Dedifferentiated amniotic fluid mesenchymal stem cell (primary cell): ENCODE measurements at regions not wholly inside any gene's neighbourhood (a gene's known extent, or its start where the extent isn't known, plus 50 kb on each side); places are given as distances from the start of the nearest gene placed in this dataset.
A peak's percentile ranks its signal among the peaks of the same experiment; 100 is the strongest.
"Not testable (repeated sequence)": the region's sequence is repeated elsewhere in the genome, so short reads cannot be mapped to it uniquely, and the experiment has no call there.

Experiments
- DNase-seq: peaks from one replicate; pipeline ENCODE4 v3.0.0-alpha.2; 2016; ENCODE audit errors: extremely low spot score

DNA sequence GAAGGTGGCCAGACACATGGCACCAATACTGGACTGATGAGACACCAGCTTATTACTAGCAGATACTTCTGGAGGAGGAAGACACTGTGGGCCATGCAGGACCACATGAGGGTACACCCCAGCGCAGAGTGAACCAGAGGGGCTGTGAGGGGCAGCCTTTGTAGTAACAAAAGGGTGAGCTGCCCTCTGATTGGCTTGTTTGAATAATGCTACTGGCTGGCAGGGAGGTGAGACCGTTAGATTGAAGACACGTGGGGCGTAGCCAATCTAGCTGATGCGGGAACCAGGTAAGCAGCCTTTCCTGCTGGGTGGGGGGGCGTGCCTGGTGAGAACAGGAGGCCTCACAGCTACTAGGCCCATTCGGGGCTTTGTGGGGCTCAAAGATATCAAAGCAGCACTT lies 102.8 kb upstream of the SEC14L1 start:
- DNase-seq, result no peak

DNA sequence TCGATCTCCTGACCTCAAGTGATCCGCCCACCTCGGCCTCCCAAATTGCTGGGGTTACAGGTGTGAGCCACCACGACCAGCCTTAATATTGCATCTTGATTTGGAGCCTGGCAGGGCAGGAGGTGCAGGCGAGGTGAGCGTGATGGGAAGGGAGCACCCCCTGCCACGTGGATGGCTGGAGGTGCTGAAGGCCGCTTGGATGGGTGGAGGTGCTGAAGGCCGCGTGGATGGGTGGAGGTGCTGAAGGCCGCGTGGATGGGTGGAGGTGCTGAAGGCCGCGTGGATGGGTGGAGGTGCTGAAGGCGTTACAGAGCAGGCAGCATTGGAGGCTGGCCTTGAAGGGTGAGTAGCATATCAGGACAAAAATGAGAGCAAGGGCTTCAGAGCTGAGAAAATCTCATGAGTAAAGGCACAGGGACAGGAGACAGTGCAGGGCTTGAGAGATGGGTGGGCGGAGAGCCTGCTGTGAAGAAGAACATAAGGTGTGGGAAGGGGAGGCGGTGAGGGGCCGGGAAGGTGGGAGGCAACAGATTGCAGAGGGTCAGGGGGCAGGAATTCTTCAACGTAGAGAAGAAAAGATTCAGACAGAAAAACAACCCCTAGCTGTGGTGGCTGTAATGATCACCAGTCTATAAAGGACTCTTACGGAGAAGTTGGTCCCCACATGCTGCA lies 101.7 kb upstream of the SEC14L1 start:
- no peak for DNase-seq

DNA sequence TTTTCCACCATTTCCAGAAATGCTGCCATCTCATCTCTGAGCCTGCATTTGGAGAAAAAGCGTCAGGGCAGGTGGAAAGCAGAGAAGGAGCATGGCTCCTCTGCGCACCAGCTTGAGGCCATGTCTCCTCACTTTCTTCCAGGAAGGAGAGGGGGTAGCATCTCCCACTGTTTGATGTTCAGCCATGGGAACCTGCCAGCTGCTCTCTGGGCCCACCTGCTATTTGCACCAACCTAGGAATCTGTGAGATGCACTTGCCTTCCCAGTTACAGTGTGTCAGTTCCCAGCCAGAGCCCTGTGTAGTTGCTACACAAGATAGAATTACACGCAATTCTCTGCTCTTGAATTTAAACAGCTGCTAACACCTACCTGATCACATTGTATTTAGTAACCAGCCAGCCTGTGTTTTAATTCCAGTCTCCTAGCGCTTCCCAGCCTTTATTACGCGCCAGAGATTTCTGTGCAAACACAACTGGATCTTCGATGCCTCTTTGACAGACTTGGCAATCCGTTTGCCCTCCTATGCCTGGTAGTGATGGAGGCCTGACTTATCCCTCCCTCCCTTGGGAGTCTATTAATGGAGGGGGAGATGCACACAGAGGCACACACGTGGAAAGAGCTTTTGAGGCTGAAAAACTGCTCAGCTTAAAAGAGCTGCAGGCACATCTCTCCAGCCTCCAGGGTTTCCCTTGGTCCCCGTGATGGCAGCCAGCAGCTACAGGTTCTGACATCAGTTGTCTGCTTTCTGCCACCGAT lies 98.1 kb upstream of the SEC14L1 start:
- no peak for DNase-seq

DNA sequence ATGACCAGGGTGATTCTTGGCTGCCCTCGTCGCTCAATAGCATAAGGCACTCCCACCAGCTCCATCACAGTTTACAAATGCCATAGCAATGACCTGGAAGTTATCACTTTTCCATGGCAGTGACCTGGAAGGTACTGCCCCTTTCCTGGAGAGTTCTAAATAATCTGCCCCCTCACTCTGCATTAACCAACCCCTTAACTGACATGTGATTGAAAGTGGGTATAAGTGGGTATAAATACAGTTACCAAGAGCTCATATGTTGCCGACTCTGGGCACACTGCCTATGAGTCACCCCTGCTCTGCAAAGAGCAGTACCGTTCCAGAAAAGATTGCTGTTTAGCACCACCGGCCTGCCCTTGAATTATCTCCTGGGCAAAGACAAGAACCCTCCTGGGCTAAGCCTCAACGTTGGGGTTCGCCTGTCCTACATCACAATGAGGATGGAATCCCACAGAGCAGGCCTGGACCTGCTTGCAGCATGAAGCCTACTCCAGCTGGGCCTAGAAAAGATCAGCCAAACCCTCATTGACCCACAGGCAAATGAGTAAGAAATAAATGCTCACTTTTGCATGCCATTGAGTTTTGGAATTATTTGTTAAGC lies 95.2 kb upstream of the SEC14L1 start:
- DNase-seq, result no peak

DNA sequence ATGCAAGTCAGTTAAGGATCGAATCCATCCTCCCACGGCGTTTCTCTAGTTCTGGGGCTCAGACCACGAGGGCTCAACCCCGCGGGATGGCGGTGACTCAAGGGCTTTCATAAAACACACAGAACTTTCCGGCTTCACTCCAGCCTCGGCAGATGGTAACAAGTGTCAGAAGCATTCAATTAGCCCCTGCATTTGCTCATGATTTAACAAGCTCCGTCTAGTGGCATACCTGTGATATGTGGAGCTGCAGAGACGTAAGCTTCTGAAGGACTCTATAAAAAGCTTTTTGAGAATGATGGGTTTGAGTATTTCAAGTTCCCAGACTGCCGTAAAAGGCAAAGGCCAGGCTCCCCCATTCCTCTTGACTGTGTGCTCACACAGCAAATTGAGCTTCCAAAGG lies 91.3 kb upstream of the SEC14L1 start:
- no peak for DNase-seq

DNA sequence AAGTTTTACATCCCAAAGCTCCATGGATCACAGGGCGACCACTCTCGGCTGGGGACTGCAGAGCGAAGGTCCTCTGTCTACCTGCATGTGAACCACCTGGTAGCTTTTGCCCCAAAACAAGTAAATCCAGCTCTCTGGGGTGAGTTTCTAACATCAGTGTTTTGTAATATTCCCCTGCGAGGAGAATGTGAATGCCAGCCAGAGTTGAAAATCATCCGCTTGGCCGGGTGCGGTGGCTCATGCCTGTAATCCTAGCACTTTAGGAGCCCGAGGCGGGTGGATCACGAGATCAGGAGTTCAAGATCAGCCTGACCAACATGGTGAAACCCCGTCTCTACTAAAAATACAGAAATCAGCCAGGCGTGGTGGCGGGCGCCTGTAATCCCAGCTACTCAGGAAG lies 89.9 kb upstream of the SEC14L1 start:
- not testable (repeated sequence) for DNase-seq

DNA sequence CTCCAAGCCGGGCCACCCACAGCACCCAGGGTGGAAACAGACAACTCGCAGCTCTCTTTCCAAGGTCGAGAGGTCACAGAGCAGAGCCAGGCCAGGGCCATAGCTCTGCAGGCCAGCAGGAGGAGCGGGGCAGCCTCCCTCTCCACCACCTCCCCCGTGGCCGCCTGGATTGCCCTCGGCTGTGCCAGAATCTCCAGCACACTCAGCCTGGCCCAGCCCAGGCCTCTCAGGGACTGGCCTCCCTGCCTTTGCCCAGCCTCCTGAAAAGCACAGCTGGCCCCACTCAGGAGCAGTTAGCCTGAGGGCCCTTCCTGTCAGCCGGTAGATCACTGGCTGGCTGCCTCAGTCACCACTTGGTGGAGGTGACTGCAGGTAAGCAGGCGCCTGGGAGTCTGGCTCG lies 85.8 kb upstream of the SEC14L1 start:
- DNase-seq, result no peak

DNA sequence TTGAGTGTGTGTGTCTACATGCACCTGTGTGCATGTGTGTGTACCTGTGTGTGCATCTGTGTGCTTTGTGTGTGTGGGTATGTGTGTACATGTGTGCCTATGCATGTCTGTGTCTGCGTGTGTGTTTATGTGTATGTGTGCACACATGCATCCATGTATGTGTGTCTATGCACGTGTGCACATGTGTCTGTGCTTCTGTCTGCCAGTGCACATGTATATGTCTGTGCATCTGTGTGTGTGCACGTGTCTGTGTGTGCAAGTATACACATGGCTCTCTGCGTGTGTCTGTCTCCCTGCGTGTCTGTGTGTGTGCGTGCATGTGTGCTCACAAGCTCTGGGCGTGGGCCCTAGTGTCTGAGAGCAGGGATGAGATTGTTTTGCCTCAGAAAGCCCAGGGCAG lies 85.3 kb upstream of the SEC14L1 start:
- no peak for DNase-seq

DNA sequence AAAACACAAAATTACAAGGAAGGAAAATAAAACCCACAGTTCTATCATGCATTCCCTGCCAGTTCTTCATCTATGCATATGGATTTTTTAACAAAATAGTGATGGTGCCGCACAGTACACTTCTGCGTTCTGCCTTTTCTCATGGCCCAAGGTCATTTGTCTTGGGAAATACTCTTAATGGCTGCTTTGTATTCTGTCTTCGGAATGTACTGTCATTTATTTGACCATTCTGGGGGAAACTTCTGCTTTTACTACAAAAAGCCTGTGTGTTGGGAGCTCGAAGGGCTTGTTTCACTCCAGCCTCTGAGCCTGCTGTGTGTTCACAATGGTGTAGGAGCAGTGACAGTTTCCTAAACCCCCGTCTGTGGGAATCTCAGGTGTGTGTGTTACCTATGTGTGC lies 82.8 kb upstream of the SEC14L1 start:
- DNase-seq, result no peak

DNA sequence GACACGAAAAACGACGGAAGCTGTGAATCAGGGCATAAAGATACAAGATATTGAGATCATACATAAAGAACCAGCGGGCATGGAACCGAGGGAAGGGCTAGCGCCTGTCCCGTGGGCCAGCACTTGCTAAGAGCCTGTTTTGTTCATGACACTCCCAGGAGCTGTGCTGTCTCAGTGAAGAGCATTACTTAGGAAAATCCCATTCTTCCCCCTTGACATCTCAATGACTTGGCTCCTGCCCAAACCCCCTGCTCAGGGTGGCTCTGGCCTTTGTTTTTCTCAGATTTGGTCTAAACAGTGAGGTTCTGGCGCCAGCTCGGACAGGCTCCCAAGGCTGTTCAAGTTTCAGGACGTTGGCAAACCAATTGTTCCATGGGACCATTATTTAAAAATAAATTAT lies 79.1 kb upstream of the SEC14L1 start:
- DNase-seq, result no peak

DNA sequence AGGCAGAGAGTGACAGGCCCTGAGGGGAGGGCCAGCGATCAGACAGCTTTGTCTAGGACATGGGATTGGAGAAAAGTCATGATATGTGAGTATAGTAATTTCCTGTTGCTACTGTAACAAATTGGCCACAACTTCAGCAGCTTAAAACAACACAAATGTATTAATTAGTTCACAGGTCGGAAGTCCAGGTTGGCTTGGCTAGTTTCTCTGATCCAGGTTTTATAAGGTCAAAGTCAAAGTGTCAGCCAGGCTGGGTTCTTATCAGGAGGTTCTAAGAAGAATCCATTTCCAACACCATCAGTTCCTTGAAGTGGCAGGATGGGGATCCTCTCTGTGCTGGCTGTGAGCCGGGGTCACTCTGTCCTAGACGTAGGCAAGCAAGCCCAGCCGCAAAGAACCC lies 76.2 kb upstream of the SEC14L1 start:
- no peak for DNase-seq

DNA sequence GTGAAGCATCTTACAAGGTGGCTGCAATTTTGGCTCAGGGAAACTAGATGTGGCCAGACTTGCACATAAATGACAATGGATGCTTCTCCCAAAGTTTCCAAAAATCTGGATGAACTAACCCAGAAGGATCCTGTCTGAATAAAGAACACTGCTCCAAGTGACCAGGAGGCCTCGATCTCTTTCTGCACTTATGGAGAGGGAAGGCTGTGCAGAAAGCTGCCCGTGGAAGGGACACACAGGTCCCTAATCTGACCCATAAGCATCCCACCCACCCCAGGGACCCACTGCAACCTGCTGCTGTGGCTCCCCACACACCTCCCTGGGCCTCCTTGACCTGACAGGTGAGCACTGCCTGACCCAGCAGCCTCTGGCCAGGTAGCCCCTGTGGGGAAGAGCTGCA lies 74.6 kb upstream of the SEC14L1 start:
- no peak for DNase-seq

DNA sequence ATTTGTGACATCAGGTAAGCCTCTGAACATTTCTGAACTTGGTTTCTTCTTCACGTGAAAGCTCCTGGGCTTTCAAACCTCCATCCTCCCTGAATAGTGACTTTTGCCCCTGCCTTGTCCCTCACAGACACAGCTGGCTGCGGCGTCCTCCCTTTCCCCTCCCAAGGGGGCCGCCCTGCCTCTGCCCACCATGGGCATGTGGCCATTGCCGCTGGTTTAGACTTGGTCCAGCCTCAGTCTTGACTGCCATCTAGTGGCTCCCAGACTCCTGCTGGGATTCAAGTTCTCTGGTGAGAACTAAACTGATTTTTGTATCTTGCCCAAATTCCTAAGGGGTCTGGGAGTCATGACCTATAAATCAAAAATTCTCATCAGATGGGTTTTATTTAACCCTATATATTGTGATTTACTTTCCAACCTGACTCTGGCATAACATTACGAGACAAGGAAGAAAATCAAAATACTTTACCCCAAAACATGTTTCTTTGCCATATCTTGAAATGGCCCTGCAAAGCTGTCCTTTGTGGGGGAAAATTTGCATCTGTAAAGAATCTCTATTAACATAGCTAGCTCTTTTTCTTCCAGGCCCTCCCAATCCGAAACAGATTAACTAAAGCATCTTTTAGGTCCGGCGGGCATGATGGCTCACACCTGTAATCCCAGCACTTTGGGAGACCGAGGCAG lies 73.9 kb upstream of the SEC14L1 start:
- peak; percentile 62 for DNase-seq

DNA sequence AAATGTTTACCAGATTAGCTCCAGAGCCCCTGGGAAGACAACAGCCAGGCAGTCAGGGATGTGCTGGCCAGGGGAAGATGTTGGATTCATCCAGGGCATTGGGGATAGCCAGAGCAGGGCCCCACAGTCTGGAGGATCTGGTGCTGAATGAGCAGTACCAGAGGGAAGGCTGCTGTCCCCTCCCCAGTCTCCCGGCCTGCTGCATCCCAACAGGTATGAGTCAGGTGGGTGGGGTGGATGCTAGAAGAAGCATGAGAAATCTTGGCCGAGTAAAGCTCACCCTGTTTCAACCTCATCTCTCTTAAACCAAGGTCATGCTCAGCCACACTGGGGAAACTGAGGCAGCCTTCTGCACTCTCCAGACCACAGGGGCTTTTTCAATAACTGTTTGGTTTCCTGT lies 71.9 kb upstream of the SEC14L1 start:
- DNase-seq, result no peak

DNA sequence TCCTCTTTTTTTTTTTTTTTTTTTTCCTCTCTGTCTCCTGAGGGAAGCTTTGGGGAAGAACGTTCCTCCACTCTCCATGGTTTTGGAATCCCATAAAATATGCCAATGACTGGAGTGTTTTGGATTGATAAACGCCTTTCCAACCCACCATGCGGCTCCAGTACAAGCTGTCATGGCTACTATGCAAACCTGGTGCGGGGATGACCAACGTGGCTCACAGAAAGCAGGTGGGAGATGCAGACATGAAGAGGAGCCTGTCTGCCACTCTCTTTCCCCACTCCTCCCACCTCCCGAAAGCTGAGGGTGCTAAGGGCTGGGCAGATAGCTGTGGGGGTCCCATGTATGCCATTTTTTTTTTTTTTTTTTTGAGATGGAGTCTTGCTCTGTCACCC lies 69.9 kb upstream of the SEC14L1 start:
- DNase-seq, result no peak

DNA sequence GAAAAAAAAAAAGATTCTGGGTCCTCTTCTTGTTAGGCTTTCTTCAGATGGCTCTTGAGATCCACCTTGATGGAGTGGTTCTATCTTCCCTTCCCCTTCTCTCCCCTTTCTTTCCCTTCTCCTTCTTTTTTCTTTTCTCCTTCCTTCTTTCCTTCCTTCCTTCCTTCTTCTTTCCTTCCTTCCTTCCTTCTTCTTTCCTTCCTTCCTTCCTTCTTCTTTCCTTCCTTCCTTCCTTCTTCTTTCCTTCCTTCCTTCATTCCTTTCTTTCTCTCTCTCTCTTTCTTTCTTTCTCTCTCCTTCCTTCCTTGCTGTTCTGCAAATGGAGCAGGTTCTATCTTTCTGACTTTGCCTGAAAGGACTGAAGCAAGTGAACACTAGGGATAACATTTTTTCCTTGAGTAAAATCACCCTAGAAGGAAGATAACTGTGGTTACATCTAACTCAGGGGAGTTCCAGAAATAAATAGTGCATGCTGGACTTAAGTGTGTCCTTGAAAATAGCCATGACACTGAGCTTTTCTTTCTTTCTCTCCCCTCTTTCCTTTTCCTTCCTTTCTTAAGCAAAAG lies 68.8 kb upstream of the SEC14L1 start:
- DNase-seq, result no peak

DNA sequence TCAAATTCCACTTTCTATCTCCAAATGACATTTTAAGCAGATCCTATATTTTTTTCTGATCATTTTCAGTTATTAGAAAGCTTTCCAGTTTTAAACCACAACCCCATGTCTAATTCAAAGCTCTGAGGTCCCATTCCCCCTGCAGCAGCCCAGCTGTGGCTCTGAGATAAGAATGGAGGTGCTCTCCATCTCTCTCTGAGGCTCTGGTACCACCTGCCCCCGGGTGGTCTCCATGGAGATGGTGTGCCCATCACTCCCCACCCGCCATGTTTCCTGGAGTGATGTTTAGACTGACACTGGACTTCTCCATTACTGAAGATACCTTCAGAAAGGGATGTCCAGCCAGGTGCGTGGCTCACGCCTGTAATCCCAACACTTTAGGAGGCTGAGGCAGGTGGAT lies 68.1 kb upstream of the SEC14L1 start:
- DNase-seq, result no peak

DNA sequence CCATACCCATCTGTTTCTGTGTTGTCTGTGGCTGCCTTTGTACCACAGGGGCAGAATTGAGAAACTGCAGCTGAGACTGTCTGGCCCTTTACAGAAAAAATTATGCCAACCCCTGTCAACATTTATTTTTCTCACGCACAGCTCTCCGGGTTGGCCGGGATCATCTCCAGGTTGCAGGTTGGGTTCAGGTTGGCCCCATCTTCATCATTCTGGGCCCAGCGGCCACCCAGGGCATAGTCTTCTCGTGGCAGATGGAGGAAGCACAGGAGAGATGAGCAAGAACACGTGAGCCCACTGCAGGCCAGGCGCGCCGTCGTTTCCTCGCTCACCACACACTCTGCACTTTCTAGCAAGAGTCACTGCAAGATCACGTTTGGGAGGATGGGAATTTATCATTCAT lies 66.1 kb upstream of the SEC14L1 start:
- DNase-seq, result no peak

DNA sequence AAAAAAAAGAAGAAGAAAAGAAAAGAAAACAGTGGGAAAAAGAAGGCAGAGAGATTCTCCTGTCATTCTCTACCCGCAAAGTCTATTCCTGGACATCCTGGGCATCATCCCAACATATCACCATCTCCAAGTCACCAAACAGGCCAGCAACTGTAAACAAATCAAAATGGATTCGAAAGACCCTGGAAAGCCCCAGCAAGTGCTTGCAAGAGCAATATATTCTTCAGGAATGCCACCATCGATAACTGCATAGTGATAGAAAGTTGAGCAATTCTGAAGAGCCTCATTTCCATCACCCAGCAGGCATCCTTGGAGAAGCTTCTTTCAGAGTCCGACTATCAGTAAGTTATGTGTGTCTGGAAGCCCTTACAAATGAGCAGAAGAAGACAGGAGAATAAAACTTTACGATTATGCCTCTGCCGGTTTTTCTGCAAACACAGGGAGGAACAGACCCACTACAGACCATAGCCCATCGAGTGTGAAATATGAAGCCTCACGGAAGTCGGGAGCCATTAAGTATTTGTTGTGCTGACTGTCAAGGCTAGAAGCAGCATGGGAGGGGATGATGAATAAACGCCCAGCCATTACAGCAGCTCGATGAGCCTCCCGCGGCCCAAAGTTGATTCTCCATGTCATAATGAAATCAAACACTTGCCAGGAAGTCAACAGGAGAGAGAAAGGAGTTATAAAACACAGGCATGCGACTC lies 64.5 kb upstream of the SEC14L1 start:
- DNase-seq, result no peak

DNA sequence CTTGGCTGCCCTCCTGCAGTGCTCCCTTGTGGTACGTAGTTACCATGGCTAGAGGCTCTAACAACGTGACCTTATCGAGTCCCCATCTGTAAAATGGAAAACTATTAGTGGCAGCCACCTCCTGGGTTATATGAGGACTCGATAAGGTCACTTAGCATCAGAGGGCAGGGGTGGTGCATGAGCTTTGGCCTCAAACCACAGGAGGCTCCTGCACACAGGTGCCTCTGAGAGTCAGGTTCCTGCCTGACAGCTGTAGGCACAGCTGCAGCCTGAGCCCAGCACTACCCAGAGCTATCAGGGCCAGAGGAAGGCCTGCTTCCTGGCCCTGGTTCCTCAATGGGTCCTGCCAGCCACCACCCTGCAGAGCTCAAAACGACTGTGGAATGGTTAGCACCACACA lies 57.2 kb upstream of the SEC14L1 start:
- no peak for DNase-seq

DNA sequence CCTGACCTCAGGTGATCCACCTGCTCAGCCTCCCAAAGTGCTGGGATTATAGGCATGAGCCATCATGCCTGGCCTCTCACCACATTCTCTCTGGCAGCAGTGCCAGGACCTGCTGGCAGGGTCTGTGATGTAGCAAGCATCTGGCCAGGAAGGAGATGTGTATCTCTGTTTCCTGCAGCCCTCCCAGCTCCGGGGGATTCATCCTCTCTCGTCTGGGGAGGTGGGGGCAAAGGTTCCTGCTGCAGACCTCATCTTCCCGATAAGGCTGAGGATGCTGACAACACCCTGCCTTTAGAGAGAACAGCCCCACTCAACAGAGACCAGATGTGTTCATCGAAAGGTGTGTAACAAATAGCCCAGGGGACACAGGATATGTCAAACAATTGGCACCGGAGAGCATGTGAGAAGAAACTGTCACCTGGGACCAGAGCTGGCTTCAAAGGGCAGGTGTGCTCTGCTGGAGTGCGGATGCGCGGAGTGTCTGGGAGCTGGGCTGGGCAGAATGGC lies 54.8 kb upstream of the SEC14L1 start:
- DNase-seq, result no peak
